HG02642 (cell line): ENCODE measurements at regions not wholly inside any gene's neighbourhood (a gene's known extent, or its start where the extent isn't known, plus 50 kb on each side); places are given as distances from the start of the nearest gene placed in this dataset.

ENCODE experiments used
- ATAC-seq: cut with Tn5 transposase; IDR thresholded peaks from one replicate; pipeline ENCODE4 v1.9.1; 2021; ENCODE audit warnings: mild to moderate bottlenecking; ENCODE audit not compliant: unreplicated experiment, poor library complexity

DNA sequence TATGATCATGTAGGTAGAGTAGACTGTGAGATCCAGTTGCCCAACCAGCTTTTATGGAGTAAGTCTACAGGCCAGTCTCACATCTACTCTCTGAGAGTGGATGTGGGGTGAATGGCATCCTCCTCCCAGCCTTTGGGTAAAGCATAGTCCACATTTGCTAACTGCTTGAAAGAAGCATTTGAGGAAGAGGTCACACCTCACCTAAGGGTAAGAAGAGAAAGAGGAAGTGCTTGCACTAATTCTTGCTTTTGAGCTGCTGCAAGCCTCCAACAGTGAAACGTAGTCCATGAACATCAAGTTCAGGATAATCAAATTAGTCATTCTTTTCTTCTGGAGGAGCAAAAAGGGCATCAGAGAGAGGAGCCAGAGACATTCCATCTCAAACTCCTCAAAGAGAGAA is 93.9 kb upstream of the AGR3 start:
- peak; percentile 63 for ATAC-seq

DNA sequence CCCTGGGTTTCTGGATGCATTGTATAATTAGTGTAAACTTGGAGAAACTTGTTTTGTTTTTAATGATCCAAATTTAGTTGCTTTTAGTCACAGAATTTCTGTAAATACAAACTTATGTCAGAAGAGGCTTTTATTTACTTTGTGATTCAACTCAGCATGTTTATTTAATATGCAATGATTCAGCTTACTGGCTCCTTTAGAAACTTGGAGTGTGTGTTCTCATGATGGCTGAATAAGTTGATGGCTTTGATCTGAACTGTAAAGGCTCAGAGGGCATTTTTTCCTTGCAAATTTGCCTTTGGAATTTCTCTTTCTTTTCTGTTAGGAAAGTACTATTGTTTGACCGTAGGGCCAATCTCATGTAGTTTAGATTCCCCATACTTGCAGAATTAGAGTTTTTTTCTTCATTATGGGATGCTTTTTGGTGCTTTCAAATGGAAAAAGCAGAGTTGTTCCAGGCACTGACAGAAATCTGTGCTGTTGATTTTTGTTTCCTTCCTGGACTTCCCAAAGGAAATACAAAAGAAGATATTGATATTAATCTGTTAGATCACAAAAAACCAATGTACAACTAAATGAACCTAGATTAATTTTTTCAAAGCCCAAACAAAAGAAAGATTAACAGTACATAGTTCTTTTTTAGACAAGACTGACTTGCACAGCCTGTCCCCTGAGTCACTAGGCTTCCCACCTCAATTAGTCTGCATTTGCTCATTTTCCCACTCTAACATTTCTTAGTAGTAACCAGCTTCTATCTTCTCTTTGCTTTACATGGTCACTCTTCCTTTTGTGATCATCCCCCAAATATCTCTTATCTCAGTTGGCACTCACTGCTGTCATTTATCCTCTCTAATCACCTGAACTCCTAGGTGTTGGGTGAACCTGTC is 96.8 kb upstream of the AGR3 start:
- no peak for ATAC-seq

GRCh38 chr7:16980539-16980938 is 98.8 kb upstream of the AGR3 start:
- ATAC-seq = no peak

- ATAC-seq = peak; percentile 55
Observed at GRCh38 chr7:16982640-16983350, 101.0 kb upstream of the AGR3 start.

DNA sequence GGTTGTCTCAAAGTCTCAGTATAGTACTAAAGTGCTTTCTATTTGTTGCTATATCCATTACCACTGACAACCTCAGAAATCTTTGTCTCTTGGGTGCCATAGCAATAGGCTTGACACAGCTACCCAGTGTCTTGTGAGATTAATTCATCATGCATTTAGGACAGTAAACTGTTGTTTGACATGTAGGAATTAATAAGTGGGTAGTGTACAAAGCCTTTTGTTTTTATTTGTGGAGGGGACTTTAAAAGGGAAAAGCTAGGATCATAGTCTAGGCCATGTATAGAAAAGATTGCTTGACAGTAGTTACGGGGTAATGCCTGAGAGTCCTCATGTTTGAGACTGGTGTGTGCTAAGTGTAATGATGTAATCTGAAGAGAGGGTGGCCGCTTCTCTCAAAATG is 102.6 kb upstream of the AGR3 start:
- ATAC-seq = no peak

DNA sequence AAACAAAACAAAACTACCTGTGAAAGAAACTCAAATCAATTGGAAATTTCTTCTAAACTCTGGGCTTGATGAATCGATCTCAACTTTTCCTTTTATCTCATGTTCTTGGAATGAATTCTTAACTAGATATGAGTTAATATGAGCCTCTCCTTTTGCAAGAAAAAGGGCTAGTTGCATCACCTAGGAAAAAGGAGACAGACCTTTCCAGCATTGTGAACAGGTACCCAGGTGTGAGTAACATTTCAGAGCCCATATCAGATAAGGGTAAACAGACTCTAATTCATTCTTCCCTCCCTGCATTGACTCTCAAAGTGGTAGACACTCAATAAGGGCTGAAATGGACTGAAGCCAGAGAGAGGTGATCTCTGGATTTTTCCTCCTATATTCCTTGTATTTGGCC is 103.8 kb upstream of the AGR3 start:
- ATAC-seq = no peak

DNA sequence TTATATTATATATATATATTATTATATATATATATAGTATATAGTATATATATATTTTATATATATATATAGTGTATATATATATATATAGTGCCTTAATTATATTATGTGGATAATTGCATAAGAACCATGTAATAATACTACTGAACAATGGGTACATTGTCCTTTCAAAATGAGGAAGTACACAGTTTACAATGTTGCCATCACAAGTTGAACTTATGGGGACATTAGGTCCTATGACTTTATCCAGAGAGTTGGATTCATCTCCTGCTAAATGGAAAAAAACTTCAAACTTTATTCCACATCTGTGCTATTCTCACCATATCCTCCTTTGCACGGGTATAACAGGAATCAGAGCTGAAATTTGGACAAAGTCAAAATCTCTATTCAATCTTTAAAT is 105.0 kb upstream of the AGR3 start:
- no peak for ATAC-seq

- ATAC-seq = no peak
Observed at GRCh38 chr7:16989811-16990413, 108.1 kb upstream of the AGR3 start.

GRCh38 chr7:16991551-16991950 is 109.8 kb upstream of the AGR3 start:
- no peak for ATAC-seq

DNA sequence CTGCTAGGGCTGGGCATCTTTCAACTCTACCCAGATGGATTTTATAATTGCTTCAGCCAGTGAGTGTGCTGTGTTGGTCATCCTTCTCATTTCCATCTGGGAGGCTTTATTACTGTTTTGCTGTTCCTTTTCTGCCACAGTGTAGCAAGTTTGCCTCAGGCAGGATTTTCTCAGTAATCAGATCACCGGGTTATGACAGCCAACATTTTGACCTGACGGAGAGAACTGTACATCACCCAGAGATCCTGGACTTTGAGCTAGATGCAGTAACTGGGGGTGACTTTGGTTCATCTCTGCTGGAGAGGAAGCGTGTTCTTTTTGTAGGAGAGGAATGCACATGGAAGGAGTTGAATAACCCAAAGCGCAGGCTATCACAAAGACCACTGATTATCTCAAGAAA is 111.8 kb upstream of the AGR3 start:
- no peak for ATAC-seq

DNA sequence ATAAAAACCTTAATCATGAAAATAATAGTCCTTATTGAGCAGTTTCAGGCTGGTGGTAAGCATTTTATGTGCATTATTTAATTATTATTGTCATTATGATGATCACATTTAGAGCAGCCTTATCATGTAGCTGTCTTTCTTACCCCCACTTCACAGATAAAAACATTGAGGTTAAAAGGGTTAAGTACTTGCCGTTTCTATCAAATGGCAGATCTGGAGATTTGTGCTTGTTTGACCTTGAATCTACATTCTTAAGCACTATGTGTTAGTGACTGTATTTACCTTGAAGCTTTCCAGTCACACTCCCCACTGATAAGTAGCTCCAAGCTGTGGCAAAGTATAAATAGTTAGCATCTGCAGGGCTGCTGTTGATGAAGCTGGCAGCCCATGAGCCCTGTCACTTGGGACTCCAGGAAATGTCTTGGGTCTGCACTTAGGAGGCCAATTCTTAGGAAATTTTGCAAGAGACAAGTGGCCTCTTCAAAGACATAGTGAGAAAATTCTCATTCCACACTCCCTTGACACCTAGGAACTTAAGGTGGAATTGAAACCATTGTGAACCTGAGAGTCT is 116.8 kb upstream of the AGR3 start:
- ATAC-seq = no peak

DNA sequence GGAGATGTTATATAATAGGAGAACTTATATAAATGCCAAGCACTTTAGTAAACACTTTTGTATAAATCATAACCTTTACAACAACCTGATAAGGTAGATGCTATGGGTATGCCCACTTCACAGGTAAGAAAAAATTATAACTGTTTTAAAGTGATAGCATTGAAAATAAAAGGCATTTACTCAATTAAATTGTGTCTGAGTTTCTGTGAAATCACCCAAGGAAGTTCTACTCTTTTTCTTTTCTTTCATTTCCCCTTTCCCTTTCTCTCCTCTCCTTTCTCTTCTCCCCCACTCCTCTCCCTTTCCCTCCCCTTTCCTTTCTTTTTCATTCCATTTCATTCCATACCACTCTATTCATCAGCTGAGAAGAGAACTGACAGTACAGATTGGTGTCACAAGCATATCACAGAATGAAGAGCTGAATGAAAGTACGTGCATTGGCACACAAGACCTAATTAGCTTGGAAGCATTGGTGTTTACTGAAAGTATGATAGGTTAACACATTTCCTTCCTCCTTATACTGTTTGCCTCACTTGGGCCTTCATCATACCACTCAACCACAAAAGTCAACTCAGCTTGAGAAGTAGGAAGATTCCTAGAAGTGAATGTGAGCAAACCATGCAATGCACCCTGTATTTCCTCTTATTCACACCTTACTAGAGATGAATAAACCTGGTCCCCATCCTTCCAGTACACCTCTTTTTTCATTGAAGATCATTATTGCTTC is 117.9 kb upstream of the AGR3 start:
- ATAC-seq = no peak

DNA sequence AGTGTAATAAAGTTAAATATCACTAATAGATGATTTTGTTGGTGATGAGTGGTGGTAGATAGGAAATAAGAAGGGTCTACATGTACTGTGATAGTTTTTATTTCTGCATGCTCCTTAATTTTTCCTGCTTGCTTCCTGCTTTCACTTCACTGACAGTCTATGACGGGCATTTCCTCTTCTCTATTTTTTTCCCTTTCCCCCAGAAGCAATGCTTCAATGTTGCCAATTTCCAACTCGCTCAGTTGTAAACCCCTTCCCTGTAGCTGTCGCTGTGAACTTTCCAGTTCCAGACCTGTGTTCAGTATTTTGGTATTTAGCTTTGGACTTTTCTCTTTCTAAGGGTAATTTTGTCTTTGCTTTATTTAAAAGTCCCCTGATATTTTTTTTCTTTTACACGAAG is 123.5 kb upstream of the AGR3 start:
- ATAC-seq = no peak

DNA sequence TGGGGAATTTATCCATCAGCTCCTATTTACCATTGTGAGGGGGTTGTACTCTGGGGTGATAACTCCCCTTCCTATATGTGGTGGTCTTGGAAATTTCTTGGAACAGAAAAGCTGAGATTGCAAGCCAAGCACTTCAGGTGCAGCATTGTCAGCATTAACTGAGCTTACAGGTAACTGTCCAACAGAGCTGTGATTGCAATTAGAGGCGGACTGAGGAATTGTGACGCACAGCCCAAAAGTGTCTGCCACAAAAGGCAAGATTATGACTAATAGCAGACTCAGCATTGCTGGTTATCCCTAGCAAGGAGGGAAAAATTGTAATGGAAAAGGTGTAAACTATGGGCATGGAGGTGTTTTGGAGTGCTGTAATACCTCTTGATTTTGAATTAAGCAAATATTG is 126.1 kb upstream of the AGR3 start:
- no peak for ATAC-seq

- no peak for ATAC-seq
Observed at GRCh38 chr7:17009007-17009719, 127.4 kb upstream of the AGR3 start.

DNA sequence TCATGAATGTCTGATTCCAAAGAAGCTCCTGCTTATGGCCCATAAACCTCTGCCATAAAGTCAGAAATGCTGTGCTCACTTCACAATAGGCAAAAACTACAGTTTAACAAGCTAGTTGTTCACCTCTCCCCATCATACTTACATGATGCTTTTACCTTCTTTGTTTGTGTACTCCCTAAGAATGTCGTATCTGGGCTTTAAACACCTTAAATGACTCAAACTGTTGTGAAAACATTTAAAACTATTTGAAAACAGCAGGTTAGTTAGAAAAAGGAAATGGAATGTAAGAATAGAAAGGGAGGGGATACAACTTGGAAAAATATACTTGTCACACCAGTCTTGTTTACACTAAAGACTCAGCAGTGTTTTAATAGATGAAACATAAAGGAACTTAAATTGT is 128.2 kb upstream of the AGR3 start:
- ATAC-seq = no peak

GRCh38 chr7:17010637-17011300 is 129.0 kb upstream of the AGR3 start:
- ATAC-seq = no peak

DNA sequence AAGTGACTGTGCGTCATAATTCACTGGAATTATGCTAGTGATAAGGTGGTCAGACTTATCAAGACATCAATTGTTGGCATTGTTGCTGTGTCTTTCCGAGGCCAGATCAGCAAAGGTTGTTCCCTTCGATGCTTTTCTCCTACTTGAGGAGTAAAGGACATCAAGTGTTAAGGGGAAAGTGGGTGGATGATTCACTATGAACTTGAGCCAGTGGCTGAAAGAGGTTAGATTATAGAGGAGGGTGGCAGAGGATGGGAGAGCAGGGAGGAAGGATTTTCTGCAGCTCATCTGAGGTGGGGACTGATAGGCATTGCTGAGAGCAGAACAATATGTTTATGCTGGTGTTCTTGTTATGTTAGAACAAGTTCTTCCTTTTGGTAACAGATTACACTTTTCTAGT is 131.4 kb upstream of the AGR3 start:
- no peak for ATAC-seq

GRCh38 chr7:17014686-17015085 is 132.9 kb upstream of the AGR3 start:
- no peak for ATAC-seq
